NOMO-1 treated with dmso at 0.1 percent for 144 hours (cell line): ENCODE measurements at regions not wholly inside any gene's neighbourhood (a gene's known extent, or its start where the extent isn't known, plus 50 kb on each side); places are given as distances from the start of the nearest gene placed in this dataset.
"Not testable (repeated sequence)": the region's sequence is repeated elsewhere in the genome, so short reads cannot be mapped to it uniquely, and the experiment has no call there.

ENCODE experiments used
- DNase-seq: peaks from one replicate; lab custom pipeline; 2025; ENCODE audit not compliant: unreplicated experiment; lab: John Stamatoyannopoulos, UW

DNA sequence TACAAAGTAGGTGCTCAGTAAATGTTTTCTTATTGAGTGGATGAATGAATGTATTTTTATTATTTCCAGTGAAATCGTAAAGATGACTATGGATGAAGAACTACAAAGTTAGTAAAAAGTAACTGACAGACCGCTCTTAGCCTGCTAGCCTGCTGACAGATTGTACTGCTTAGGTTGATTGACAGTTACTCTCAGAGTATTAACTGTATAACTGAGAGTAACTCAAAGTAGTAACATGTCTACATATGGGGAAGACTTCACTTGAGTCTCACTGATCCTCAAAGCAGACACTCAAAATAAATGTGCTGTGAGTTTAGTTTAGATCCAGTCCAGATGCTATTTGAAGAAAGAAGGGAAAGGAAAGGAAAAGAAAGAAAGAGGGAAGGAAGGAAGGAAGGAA lies 272.3 kb upstream of the AMIGO2 start:
- no peak for DNase-seq

DNA sequence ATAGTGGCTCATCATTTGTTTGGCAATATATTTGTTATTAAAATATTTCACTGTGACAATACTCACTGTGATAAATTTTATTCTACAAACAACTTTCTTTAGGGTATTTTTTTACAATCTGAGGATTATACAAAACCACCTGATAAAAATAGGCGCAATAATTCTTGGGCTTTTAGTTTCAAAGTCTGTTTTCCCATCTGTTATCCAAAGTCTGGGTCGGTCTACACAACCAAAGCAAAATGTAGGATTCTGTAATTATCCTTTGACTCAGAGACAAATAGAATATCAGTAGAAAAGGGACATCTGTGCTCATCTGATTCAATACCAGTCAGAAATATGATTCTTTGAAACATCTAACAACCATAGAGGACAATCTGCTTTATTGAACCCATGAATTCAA lies 271.8 kb upstream of the AMIGO2 start:
- DNase-seq: no peak

DNA sequence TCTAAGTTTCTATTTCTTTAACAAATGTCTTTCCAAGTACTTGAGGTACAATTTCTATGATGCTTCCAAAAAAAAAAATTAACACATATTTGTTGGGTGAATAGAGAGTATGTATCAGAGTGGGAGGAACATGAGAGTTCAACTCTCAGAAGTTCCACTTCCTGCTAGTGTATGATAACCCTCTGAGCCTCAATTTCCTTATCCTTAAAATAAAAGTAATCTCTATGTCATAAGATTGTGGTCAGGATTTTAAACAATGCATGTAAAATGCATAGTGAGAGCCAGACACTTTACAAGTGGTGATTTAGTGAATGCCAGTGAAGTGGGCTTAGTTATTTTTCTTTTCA lies 270.3 kb upstream of the AMIGO2 start:
- no peak for DNase-seq

DNA sequence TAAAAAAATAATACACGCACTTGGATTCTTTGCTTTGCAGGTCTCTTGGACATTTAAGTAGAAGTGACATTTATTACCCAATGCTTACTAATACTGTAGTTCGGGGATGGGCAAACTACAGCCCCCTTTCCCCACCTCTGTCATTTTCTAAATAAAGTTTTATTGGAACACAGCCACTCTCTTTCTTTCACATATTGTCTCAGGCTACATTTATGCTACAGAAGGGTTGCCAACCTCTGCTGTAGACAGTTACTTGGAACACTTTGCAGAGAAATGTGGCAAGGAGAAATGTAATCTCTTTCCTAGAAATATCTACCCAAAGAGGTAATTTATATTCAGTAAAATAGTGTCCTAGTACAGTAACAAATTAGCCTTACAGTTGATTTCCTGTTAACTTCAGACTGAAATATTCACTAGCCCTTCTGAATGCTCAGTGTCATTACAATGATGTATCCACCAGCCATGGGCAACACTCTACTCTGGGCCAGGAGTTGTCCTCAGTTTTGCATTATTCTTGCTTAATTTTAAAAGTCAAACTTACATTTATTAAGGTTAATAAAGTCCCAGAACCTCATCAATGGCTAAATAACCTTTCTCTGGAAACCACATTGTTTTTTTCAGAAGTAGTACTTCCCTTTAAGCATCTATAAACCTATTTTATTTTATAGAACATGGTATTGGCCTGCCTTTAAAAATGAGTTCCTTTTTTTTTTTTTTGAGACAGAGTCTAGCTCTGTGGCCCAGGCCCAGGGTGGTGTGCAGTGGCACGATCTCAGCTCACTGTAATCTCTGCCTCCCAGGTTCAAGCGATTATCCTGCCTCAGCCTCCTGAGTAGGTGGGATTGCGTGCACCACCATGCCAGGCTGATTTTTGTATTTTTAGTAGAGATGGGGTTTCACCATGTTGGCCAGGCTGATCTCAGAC lies 269.6 kb upstream of the AMIGO2 start:
- DNase-seq: no peak

DNA sequence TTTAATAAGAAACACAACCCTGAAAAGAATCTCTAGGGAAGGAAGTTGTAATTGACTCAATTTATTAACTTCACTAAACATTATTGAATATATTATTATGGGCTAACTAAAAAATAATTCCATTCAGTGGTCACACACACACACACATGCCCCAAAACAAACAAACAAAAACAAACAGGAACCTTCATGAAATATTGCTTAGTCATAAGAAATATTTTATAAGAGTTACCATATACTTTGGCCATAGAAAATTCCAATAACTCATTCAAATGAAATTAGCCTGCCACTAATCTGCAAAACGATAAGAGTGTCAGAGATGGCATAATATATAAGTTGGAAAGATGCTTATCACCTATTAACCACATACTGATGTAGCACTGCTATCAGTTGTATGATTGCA lies 268.4 kb upstream of the AMIGO2 start:
- no peak for DNase-seq

DNA sequence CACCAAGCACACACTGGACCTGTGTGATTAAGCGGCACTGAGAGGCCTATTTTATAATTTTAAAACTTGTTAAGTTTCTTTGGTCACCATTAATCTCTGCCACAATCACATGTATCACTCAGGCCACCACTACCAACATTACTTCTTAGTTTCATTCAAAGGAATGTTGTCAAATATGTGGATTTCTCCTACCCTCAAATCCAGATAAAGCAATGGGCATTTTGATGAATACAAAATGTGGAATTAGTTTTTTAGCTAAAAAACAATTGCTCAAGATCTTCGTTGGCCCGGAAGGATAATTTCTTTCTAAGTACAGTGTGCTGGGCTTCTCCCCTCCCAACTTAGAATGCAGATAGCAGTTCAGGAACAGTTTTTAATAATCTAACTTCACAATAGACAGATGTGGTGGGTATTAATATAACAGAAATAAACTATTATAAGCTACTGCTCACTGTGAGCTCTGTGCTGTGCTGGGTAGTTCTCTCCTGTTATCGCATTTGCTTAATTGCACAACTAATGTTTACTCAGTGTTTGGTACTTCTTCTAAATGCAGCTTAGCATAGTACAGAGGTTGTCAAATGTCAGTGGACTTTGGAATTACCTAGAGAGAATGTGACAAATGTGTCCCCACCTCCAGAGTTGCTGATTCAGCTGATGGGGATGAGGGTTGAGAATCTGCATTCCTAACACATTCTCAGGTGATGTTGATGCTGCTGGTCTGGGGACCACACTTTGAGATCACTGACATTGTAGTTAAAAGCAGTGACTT lies 266.7 kb upstream of the AMIGO2 start:
- DNase-seq: no peak

DNA sequence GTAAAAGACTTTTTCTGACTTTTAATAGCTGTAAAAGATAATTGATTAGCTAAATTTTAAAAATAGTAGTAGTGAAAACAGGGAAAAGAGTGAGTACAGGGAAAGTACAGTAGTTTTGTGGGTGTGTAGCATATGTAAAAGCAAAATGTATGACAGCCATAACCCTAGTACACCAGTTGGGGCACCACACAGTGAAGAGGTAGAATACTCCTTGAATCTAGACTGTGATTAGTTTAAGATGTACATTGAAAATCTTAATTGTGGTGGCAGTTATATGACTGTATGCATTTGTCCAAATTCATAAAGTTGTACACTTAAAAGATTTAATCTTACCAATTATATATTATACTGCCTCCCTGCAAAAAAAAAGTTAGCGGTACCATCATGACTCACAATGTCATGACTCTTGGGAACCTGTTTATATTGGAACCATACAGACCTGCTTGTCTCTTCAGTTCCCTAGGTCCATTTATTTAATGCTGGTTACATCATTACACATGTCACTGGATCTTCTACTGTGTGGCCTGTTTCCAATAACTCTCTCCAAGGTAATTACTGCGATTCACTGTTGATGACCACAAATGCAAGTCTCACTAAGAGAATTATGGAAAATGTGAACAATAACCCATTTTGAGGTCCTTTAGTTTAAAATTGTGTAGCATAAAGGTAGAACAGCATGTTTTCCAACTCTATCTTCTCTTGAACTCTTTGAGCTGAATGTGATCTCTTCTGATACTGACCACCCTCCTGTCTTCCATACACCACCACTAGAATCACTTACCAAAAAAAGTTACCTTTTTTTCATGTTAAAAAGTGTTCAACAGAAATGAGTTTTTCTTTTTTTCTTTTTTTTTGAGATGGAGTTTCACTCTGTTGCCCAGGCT lies 264.2 kb upstream of the AMIGO2 start:
- no peak for DNase-seq

DNA sequence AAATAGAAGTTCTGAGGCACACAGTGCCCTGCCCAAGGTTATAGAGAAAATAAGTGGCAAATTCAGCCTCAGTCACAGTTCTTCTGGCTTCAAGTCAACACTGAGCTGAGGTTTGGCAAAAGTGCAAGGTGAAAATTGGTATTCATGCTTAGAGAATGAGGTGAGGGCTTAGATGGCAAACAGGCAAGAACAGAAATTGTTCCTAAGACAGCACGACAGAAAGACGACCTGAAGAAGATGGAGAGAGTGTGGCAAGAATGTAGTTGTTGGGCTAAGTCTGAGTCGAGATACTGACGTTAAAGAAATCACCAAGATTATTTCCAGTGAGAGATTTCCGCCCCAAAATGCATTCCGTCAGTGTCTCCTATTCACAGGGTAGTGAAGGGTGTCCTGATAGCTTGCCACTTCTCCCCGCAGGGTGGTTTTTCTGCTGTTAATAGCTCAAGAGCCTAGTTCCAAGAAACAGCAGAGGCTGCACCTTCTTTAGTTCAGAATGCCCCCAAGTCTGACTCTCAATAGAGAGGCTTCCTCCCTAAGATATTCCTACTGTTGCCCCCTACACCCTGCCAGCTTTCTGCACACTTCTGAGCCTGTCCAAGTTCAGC lies 260.8 kb upstream of the AMIGO2 start:
- no peak for DNase-seq

DNA sequence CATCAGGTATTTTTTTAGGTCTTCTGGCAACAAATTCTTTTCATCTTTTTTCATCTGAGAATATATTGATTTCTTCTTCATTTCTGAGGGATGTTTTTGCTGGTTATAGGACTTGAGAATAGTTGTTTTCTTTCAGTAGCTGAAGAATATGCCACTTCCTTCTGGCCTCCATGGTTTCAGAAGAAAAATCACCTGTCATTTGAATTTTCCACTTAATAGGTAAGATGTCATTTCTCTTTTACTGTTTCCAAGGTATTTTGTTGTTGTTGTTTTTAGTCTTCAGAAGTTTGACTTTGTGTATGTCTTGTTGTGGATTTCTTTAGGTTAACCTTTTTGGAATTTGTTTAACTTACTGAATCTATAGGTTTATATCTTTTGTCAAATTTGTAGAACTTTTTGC lies 257.8 kb upstream of the AMIGO2 start:
- DNase-seq: no peak

DNA sequence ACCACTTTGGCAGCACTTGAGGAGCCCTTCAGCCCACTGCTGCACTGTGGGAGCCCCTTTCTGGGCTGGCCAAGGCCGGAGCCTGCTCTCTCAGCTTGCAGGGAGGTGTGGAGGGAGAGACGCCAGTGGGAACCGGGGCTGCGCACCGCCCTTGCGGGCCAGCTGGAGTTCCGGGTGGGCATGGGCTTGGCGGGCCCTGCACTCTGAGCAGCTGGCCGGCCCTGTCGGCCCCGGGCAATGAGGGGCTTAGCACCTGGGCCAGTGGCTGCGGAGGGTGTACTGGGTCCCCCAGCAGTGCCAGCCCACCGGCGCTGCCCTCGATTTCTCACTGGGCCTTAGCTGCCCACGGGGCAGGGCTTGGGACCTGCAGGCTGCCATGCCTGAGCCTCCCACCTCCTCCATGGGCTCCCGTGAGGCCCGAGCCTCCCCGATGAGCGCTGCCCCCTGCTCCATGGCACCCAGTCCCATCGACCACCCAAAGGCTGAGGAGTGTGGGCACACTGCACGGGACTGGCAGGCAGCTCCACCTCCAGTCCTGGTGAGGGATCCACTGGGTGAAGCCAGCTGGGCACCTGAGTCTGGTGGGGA lies 253.6 kb upstream of the AMIGO2 start:
- not testable (repeated sequence) for DNase-seq

DNA sequence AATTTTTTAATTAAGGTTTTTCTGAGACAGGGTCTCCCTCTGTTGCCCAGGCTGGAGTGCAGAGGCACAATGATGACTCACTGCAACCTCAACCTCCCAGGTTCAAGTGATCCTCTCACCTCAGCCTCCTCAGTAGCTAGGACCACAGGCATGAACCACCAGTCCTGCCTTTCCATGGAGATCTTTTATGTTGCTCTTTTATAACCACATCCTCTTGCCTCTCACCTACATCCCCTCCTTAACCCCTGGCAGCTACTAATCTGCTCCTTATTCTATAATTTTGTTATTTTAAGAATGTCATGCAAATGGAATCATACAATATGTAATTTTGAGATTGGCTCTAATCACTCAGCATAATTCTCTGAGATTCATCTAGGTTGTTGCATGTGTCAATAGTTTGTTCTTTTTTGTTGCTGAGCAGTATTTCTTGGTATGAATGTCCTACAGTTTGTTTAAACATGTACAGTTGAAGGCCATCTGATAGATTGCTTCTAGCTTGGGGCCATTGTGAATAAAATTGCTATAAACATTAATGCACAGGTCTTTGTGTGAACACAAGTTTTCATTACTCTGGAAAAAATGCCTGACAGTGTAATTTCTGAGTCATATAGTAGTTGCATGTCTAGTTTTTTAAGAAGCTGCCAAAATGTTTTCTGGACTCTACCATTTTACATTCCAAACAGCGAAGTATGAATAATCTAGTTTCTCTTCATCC lies 249.2 kb upstream of the AMIGO2 start:
- DNase-seq: no peak

DNA sequence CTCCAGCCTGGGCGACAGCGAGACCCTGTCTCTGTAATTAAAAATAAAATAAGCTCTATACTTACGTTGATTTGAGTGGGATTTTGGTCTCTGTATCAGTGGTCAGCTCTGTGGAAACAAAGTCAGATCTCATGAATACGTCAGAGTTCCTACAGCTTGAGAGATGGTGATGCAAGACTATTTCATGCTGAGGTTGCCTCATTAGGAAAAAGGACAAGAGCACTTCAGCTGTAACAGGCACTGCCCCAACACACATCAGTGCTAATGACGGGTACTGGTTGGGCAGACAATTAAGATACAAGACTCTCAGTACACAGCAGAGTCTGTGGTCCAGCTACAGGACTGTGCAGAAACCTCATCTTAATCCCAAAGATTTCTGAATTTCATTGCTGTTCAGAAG lies 246.4 kb upstream of the AMIGO2 start:
- no peak for DNase-seq

DNA sequence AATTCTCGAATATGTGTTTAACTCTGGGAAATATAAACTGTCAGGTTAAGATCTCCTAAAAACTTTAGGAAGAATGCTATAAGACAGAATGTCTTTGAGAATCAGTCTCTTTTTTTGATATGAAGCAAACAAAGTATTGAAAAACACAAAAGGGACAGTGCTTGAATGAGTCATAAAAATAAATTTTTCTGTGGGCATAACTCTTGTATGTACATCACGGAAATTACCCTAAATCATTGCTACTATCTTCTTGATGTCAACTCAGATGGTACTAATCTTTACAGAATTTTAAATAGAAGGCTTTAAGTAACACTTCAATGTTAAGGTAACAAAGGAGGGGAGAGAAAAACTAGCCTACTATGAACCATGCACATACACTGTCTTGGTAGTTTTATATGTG lies 244.0 kb upstream of the AMIGO2 start:
- no peak for DNase-seq

DNA sequence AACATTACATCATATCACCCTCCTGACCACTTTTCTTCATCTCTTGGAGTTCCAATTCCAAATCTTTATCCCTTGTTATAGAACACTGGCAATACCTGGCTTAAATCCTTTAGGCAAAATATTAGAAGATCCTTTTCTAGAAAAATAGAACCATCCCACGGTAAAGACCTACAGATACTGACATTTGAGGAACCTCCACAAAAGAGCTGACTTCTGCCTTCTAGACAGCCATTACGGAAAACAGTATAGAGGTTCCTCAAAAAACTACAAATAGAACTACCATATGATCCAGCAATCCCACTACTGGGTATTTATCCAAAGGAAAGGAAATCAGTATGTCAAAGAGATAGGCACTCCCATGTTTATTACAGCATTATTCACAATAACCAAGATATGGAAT lies 241.7 kb upstream of the AMIGO2 start:
- no peak for DNase-seq

DNA sequence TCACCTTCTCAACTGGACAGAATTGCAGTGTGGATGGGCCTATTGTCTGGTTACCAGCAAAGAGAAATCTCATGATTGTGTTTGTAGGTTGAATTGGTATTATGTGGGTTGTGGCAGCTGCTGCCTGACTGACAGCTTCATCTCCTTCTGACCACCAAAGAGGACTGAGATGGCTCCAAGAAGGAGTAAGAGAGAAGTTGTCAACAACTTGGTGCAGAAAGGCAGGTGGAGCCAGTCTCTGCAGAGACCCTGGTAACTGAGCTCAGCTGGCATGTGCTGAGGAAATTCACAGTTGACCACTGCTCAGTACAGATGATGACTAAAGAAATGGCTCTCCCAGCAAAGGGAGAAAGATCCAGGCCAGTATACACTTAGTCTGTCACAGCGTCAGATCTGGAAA lies 240.0 kb upstream of the AMIGO2 start:
- DNase-seq: no peak

DNA sequence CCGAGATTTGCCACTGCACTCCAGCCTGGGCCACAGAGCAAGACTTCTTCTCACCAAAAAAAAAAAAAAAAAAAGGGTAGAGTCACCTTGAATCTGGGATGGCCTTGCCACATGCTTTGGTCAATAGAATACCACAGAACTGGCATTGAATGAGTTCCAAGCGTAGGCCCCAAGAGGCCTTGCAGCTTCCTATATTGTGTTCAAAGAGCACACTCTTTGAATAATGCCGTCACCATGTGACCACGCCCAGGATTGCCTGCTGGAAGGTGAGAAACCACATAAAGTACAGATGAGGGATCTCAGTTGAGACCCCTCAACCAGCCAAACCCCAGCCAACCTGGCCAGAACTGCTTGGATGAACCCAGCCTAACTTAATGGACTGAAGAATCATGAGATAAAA lies 239.2 kb upstream of the AMIGO2 start:
- DNase-seq: no peak

DNA sequence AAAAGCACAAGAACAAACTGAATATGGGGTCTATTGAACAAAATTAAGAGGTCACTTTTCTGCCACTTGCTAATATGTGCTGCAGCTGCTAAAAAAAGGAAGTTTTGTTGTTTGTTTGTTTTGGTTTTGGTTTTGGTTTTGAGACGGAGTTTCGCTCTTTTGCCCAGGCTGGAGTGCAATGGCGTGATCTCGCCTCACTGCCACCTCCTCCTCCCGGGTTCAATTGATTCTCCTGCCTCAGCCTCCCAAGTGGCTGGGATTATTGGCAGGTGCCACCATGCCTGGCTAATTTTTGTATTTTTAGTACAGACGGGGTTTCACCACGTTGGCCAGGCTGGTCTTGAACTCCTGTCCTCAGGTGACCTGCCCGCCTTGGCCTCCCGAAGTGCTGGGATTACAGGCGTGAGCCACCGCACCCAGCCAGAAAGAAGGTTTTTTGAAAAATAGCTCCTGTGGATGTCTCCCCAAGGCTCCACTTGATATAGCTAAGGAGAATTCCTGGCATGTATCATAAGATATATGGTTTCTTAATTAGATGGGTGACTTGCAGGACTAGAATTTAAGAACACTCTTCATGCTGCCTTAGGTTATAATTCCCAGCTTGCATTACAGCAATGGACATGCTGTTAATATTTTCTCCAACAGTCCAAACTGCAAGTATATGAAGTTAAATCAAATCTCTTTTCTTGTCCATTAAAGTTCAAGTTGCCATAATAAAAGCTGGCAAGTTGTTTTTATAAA lies 237.6 kb upstream of the AMIGO2 start:
- DNase-seq: no peak

DNA sequence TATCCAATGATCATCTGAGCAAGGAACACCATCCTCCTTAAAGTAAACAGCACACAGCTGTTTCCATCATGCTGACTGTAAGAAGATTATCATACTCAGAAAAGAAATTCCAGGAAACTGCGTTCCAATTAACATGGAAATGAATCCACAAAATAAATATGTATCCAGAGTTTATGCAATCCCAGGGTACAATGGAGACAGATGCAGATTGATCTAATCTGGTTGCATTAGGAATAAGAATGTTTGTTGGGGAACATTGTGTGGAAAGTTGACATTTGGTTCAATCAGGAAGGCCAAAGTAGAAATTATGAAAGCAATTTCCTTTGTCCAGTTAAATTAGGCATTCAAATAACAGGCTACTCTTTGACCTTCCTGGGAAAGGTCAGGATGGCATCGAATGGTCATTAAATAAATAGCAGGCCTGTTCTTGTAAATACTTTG lies 236.9 kb upstream of the AMIGO2 start:
- no peak for DNase-seq

DNA sequence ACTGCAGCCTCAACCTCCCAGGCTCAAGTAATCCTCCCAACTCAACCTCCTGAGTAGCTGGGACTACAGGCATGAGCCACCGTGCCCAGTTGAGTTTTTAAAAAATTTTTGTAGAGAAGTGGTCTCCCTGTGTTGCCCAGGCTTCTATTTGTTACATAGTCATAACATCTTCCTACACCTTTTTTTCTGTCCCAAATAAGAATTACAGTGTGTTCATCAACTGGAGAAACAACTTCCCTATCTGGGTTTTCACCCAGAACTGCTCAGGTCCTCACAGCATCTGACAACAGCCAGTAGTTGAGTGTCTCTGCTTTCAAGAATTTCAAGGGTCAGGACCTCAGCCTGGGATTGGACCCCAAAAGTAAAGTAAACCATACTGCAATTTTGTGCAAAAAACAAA lies 235.2 kb upstream of the AMIGO2 start:
- no peak for DNase-seq
